Subcutaneous abdominal adipose tissue (tissue), 5 donors: ENCODE measurements at regions not wholly inside any gene's neighbourhood (a gene's known extent, or its start where the extent isn't known, plus 50 kb on each side); places are given as distances from the start of the nearest gene placed in this dataset.

Experiments used
- H3K27ac ChIP-seq: one replicate; pipeline ENCODE4 v1.7.0; 2013; ENCODE audit warnings: low read depth, mild to moderate bottlenecking, inconsistent platforms, low read length, moderate library complexity
- H3K27me3 ChIP-seq, 5 donors: one replicate each; pipeline ENCODE4 v1.7.0; 2013; ENCODE audit warnings: low read length in 5 of 5, inconsistent platforms in 1 of 5; ENCODE audit not compliant: control insufficient read depth in 5 of 5, insufficient read depth in 4 of 5
- H3K36me3 ChIP-seq, 5 donors: one replicate each; pipeline ENCODE4 v1.7.0; 2013; ENCODE audit warnings: low read length in 5 of 5; ENCODE audit not compliant: control insufficient read depth in 5 of 5, insufficient read depth in 5 of 5
- H3K4me1 ChIP-seq, 5 donors: one replicate each; pipeline ENCODE4 v1.7.0; 2013; ENCODE audit warnings: low read length in 5 of 5, mild to moderate bottlenecking in 3 of 5, moderate library complexity in 1 of 5; ENCODE audit not compliant: control insufficient read depth in 5 of 5, insufficient read depth in 5 of 5
- H3K4me3 ChIP-seq, 5 donors: one replicate each; pipeline ENCODE4 v1.7.0; 2013; ENCODE audit warnings: low read length in 5 of 5, low read depth in 1 of 5
- H3K9ac ChIP-seq, 5 donors: one replicate each; pipeline ENCODE4 v1.7.0; 2013; ENCODE audit warnings: low read length in 5 of 5, mild to moderate bottlenecking in 4 of 5, moderate library complexity in 3 of 5
- H3K9me3 ChIP-seq, 5 donors: one replicate each; pipeline ENCODE4 v1.7.0; 2013; ENCODE audit warnings: low read length in 5 of 5; ENCODE audit not compliant: control insufficient read depth in 5 of 5
- donor health status: healthy.
- donor health status: healthy.
- donor health status: healthy.
- donor health status: healthy.
- donor health status: healthy.

DNA sequence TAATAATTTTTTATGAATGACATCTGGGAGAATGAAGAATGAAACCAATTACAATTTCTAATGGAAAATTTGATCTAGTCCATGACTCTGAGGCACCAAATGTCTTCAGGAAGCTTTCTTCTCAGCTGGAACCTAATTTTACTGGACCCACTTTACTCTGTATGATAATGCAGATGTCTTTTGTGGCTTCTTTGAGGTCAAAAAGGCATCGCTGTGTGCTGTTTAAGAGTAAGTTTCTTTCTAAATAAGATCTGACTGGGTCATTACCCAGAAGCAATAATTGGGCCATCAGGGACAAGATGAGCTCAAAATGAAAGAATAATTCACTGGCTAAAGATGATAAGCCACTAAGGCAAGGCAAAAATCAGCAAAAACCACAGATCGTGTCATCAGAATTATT is 633.4 kb downstream of the PSAT1 start:
- Histone ChIP-seq H3K27me3 (no peaks in the 10 kb centered on the region), H3K4me1 (no peaks in the 10 kb centered on the region), H3K9ac (no peak overlapping the region), H3K36me3 (no peaks in the 10 kb centered on the region), H3K9me3 (no peaks in the 10 kb centered on the region), H3K27ac (no peak overlapping the region), H3K4me3 (no peak overlapping the region)

DNA sequence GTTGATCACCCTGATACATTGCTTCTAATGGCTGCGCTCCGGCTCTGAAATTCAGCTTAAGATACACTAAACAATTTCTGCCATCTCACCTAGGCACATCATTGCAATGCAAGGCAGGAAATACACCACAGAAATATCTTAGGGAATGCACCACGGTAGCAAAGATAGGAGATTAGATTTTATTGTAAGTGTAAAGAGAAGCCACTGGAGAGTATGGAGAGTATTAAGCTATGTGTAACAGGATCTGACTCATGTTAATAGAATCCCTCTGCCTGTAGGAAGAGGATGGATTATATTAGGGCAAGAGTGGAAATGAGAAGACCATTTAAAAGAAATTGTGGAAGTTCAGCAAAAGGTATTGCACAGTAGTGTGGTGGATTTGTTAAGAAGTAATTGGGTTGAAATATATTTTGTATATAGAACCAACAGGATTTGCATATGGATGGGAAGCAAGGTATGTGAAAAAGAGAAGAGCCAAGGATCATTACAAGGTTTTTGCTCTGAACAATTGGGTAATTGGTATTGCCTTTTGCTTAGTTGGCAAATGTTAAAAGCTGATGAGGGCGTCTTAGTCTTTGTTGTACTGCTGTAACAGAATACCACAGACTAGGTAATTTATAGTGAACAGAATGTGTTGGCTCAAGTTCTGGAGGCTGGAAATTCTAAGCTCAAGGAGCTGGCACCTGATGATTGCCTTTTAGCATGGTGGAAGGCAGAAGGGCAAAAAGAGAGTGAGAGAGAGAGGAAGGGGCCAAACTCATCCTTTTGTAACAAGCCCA is 636.1 kb downstream of the PSAT1 start:
- Histone ChIP-seq H3K4me1 (no peaks in the 10 kb centered on the region), H3K27ac (no peak overlapping the region), H3K9me3 (peaks cover 0 to under 1% (median 0%) of the 10 kb centered on the region in 5 donors), H3K36me3 (no peaks in the 10 kb centered on the region), H3K27me3 (no peaks in the 10 kb centered on the region), H3K9ac (no peak overlapping the region), H3K4me3 (no peak overlapping the region)

DNA sequence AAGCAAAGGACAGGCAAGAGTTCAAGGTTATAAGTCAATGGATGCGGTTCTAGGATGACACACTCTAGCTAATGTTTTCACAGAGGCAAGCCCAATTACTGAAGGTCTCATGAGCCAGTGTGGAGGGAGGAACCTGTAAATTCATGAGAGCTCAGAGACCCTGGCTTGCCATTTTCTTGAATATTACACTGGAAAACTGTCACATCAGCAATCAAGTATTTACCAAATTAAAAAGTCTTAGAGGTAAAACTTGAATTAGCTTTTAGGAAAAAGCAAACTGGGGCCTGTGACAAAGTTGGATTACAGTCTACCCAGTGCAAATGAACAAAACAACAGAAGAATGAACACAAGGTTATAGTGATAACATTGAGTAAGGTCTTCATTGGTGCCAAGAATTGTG is 636.9 kb upstream of the TLE4 start:
- Histone ChIP-seq H3K27ac (no peak overlapping the region), H3K9ac (no peak overlapping the region), H3K4me3 (no peak overlapping the region), H3K27me3 (no peaks in the 10 kb centered on the region), H3K9me3 (peaks cover 0 to 6% (median 3%) of the 10 kb centered on the region in 5 donors), H3K36me3 (no peaks in the 10 kb centered on the region), H3K4me1 (no peaks in the 10 kb centered on the region)

DNA sequence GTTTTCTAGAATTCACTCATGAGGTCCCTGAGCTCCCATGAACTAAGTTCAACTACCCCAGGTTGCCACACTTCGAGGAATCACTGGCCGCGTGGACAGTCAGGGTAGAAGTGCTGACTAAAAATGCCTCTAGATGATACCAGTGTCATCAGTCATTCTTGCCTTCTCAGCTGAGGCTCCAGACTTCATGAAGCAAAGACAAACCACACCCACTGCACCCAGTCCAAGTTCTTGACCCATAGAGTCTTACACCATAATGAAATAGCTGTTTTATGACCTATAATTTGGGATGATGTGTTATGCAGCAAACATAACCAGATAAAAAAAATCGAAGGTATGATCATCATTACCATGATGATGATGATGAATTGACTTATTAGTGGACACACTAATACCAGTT is 632.9 kb upstream of the TLE4 start:
- Histone ChIP-seq H3K4me3 (no peak overlapping the region), H3K9ac (no peak overlapping the region), H3K27ac (no peak overlapping the region), H3K9me3 (peaks cover 0 to 6% (median 3%) of the 10 kb centered on the region in 5 donors), H3K27me3 (no peaks in the 10 kb centered on the region), H3K4me1 (no peaks in the 10 kb centered on the region), H3K36me3 (no peaks in the 10 kb centered on the region)

DNA sequence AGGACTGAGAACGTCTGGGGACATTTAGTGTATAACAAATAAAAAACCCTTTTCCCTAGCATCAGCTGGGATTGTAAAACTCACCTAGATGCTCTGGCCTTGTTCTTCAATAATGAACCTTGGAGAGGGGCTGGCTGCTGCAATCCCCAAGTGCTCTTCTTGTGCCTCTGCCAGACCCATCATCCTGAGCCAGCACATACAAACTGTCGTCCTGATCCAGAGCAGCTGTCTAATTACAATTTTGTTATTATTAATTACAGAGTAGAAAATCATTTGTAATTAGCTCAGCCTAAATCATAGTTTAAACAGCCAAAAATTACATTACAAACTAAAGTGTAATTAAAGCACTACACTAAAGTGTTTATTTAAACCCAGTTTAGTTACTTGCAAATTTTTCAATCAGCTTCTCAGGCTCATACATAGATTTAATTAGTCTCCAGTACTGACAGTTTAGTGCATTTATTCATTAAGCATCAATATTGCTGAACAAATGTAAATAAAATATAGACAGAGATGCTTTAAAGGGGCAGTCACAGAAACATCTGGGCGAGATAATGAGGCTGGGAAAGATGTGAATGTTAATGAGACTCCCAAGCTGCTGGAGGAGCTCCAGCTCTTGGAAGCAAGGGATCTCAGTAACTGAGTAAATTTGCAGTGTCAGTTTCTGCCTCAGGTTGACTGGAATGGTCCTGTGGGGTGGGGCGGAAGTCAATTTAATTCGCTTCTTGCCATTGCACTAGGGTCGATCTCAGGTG is 632.3 kb upstream of the TLE4 start:
- Histone ChIP-seq H3K27ac (no peak overlapping the region), H3K36me3 (no peaks in the 10 kb centered on the region), H3K9me3 (peaks cover 0 to 11% (median 3%) of the 10 kb centered on the region in 5 donors), H3K4me1 (no peaks in the 10 kb centered on the region), H3K27me3 (no peaks in the 10 kb centered on the region), H3K4me3 (no peak overlapping the region), H3K9ac (no peak overlapping the region)

DNA sequence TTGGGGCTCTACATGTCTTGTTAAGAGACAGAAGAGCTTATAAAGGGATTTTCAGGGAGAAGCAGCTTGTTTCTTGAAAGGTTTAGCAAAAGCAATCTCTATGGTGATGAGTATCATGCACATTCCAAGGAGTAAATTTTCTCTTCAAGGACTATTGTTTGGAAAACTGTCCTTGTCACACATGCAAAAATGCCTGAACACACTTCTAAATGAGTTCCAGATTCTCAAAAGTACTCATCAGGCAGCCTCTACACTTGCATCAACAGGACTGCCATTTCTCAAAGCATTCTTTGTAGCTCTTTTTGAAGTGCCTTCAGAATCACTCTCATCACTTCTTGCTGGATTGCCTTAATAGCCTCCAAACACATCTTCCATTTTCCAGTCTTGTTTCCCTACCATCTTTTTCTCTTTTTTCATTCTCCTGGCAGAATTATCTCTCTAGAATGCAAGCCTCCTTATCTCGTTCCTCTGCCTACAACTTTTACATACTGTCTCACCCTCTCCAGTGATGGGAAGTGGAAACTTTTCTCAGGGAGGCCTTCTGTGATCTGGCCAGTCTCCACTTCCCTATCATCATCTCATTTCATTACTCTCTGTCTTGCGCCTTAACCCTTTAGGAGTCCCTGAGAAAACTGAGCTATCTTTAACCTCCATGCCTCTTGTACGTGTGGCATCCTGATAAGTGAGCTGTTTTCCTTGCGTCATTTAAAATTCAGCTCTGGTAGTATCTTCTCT is 631.5 kb upstream of the TLE4 start:
- Histone ChIP-seq H3K9ac (no peak overlapping the region), H3K9me3 (peaks cover 0 to 11% (median 3%) of the 10 kb centered on the region in 5 donors), H3K36me3 (no peaks in the 10 kb centered on the region), H3K27ac (no peak overlapping the region), H3K4me3 (no peak overlapping the region), H3K4me1 (no peaks in the 10 kb centered on the region), H3K27me3 (no peaks in the 10 kb centered on the region)

DNA sequence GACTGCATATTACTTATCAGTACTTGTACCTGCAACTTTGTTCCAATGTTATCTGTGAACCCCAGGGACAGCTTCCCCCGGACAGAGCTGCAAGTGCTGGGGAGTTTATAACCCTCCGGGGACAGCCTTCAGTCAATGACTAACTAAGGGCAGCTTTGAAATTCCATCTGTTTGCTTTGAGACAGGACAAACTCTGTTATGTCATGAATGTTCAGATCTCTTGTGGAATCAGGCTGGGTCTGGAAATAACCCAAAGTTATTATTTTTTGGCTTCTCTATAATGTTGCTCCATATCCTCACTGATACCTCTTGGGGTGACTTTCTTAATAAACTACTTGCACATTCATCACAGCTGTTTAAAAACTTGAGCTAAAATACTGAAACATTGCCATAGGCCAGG is 617.5 kb upstream of the TLE4 start:
- H3K27ac ChIP-seq, result no peak overlapping the region
- no peak overlapping the region for H3K9ac ChIP-seq
- no peaks in the 10 kb centered on the region for H3K4me1 ChIP-seq
- H3K4me3 ChIP-seq, result no peak overlapping the region
- no peaks in the 10 kb centered on the region for H3K27me3 ChIP-seq
- peaks cover 2 to 14% (median 5%) of the 10 kb centered on the region in 5 donors for H3K9me3 ChIP-seq
- no peaks in the 10 kb centered on the region for H3K36me3 ChIP-seq

DNA sequence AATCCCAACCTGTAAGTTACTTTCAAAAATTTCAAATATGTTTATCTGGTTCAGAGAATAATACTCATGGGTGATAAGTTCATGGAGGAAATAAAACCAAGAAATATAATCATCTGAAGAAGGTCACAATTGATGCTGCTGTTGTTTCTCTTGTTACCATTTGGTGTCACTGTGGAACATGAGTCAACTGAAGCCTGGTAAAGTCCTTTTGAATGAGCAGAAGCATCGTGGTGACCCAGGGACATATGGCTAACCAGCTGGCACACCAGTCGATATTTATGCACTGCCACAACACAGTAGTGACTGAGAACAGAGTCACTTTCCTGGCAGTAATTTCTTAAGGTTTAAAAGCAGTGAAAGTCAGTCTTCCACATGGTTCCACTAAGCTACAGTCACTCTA is 612.9 kb upstream of the TLE4 start:
- Histone ChIP-seq H3K27me3 (no peaks in the 10 kb centered on the region), H3K27ac (no peak overlapping the region), H3K9ac (no peak overlapping the region), H3K4me3 (peak overlapping the region in 1 of 5 donors; percentile 37), H3K4me1 (no peaks in the 10 kb centered on the region), H3K36me3 (no peaks in the 10 kb centered on the region), H3K9me3 (peaks cover 5 to 26% (median 12%) of the 10 kb centered on the region in 5 donors)

DNA sequence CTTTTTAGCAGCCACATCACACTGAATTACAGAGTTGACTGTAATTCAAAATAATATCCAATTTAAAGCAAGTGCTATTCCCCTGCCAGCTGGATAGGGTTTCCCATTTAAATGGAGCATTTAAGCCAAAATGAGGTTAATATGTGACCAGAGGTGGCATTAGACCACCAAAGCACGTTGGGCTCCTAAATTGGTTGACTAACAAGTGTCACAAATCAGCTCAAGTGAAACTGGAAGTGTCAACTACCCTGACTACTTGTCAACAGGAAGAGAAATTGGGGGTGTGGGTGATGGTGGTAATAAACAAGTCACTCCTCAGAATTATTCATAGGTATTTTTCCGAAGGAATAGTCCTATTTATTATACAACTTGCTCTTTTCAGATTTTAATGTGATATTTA is 609.6 kb upstream of the TLE4 start:
- no peak overlapping the region for H3K4me3 ChIP-seq
- no peaks in the 10 kb centered on the region for H3K4me1 ChIP-seq
- H3K27me3 ChIP-seq, result no peaks in the 10 kb centered on the region
- no peak overlapping the region for H3K9ac ChIP-seq
- H3K27ac ChIP-seq, result no peak overlapping the region
- no peaks in the 10 kb centered on the region for H3K36me3 ChIP-seq
- peaks cover 5 to 26% (median 12%) of the 10 kb centered on the region in 5 donors for H3K9me3 ChIP-seq

DNA sequence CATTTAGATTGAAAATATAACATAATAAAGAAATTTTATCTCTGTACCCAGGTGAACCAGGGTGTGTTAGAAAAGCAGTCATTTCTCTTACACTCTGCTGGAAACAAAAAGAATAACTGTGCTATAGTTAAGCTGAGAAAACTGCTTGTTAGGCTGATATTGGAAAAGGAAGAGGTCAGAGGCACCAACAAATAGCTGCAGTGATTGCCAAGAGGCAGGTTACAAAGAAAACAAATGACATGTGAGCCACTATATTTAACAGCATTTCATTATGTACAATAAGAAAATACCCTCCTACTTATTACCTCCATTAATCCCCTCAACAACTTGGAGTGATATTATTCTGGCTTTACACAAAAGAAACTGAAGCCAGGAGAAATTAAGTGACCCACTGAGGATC is 607.9 kb upstream of the TLE4 start:
- Histone ChIP-seq H3K27ac (no peak overlapping the region), H3K4me3 (no peak overlapping the region), H3K9ac (no peak overlapping the region), H3K27me3 (no peaks in the 10 kb centered on the region), H3K36me3 (no peaks in the 10 kb centered on the region), H3K4me1 (no peaks in the 10 kb centered on the region), H3K9me3 (peaks cover 4 to 22% (median 11%) of the 10 kb centered on the region in 5 donors)
